Body of pancreas (tissue), 4 donors: ENCODE measurements at regions not wholly inside any gene's neighbourhood (a gene's known extent, or its start where the extent isn't known, plus 50 kb on each side); places are given as distances from the start of the nearest gene placed in this dataset.

ENCODE experiments used
- ATAC-seq: fragments of 150-250 bp; one replicate; pipeline ENCODE4 v1.9.1; 2016
- DNase-seq, 4 donors: peaks; one replicate each; pipeline ENCODE4 v3.0.0-alpha.2; 2019
- H3K27ac ChIP-seq, 4 donors: fragments of 200-600 bp; sonication (generic); 1 replicate in 3 of 4; 2 replicates in 1 of 4; pipeline versions ENCODE4 v1.5.1 to v1.6.1; 2016 to 2019; ENCODE audit warnings: mild to moderate bottlenecking in 1 of 4, mixed read lengths in 1 of 4, moderate library complexity in 1 of 4
- H3K27me3 ChIP-seq, 2 donors: fragments of 200-600 bp; sonication (generic); one replicate each; pipeline ENCODE4 v1.6.0; 2016; ENCODE audit warnings: mild to moderate bottlenecking in 1 of 2
- H3K36me3 ChIP-seq, 2 donors: fragments of 200-600 bp; sonication (generic); replicated peaks in 1 of 2; 2 replicates each; pipeline ENCODE4 v1.5.1; 2016; ENCODE audit warnings: low read depth in 2 of 2; ENCODE audit not compliant: insufficient read depth in 1 of 2
- H3K4me1 ChIP-seq: fragments of 200-600 bp; sonication (generic); one replicate; pipeline ENCODE4 v1.6.0; 2016
- H3K4me3 ChIP-seq, 2 donors: fragments of 200-600 bp; sonication (generic); 1 replicate in 1 of 2; 2 replicates in 1 of 2; pipeline ENCODE4 v1.5.1; 2016 to 2019
- H3K9me3 ChIP-seq, 3 donors: fragments of 200-600 bp; sonication (generic); 1 replicate in 2 of 3; 2 replicates in 1 of 3; pipeline ENCODE4 v1.5.1; 2016
- CTCF ChIP-seq, 7 experiments: fragments of 450-650 bp in 4 of 7; fragments of 200-600 bp in 3 of 7; sonication (generic) in 3 of 7; IDR thresholded peaks; one replicate each; pipeline ENCODE4 v1.5.1; 2016 to 2019; ENCODE audit warnings: antibody characterized with exemption in 7 of 7
- POLR2A ChIP-seq, 3 donors: fragments of 450-650 bp; IDR thresholded peaks; one replicate each; pipeline ENCODE4 v1.6.1; 2016; ENCODE audit warnings: antibody characterized with exemption in 3 of 3, mild to moderate bottlenecking in 2 of 3
- WGBS, 2 donors: methylation state at CpG; one replicate each; pipeline ENCODE4 v1.1.5; 2017; 5-methylcytosine and 5-hydroxymethylcytosine counted together
- intact Hi-C: fragments of 100-400 bp; cut with DNase I; formaldehyde crosslinking; loops from one replicate; pipeline ENCODE4 v1.15.1; 2023

GRCh38 chr18:1240701-1241100 is 336.0 kb downstream of the ADCYAP1 start:
- Histone ChIP-seq H3K27ac (no peak overlapping the region), H3K36me3 (no peaks in the 10 kb centered on the region), H3K9me3 (no peaks in the 10 kb centered on the region), H3K27me3 (no peaks in the 10 kb centered on the region), H3K4me3 (no peak overlapping the region), H3K4me1 (no peaks in the 10 kb centered on the region)
- ATAC-seq (no peak), DNase-seq (no peak)
- WGBS, 2 donors: 73 to 77% methylated on average over 4 of the region's 4 CpGs
- intact Hi-C loops: no loop called here
- TF ChIP-seq POLR2A (IDR thresholded peaks at IDR 0.05) (no peak), CTCF (IDR thresholded peaks at IDR 0.05) (no peak)

- ATAC-seq: no peak
- TF ChIP-seq POLR2A (IDR thresholded peaks at IDR 0.05) (no peak), CTCF (IDR thresholded peaks at IDR 0.05) (no peak)
- no peak overlapping the region for H3K27ac ChIP-seq
- H3K36me3 ChIP-seq: no peaks in the 10 kb centered on the region
- DNase-seq: no peak
- no peaks in the 10 kb centered on the region for H3K4me1 ChIP-seq
- H3K9me3 ChIP-seq: no peaks in the 10 kb centered on the region
- H3K4me3 ChIP-seq: no peak overlapping the region
- 65 to 69% methylated on average over 3 of the region's 3 CpGs for WGBS, 2 donors
- intact Hi-C loops: no loop called here
- H3K27me3 ChIP-seq: no peaks in the 10 kb centered on the region
Measured at GRCh38 chr18:1244397-1245122, 339.9 kb downstream of the ADCYAP1 start.

GRCh38 chr18:1246827-1247226 is 342.2 kb downstream of the ADCYAP1 start:
- Histone ChIP-seq H3K36me3 (no peaks in the 10 kb centered on the region), H3K27ac (no peak overlapping the region), H3K4me3 (no peak overlapping the region), H3K9me3 (no peaks in the 10 kb centered on the region), H3K27me3 (no peaks in the 10 kb centered on the region), H3K4me1 (no peaks in the 10 kb centered on the region)
- ATAC-seq (no peak), DNase-seq (no peak)
- no peak for TF ChIP-seq POLR2A (IDR thresholded peaks at IDR 0.05)
- TF ChIP-seq CTCF (IDR thresholded peaks at IDR 0.05): no peak
- WGBS, 2 donors: 76 to 82% methylated on average over 9 of the region's 9 CpGs
- intact Hi-C loops: no loop called here

- Histone ChIP-seq H3K4me1 (no peaks in the 10 kb centered on the region), H3K4me3 (no peak overlapping the region)
- TF ChIP-seq POLR2A (IDR thresholded peaks at IDR 0.05) (no peak), CTCF (IDR thresholded peaks at IDR 0.05) (no peak)
Measured at GRCh38 chr18:1252534-1252933, 347.9 kb downstream of the ADCYAP1 start.

GRCh38 chr18:1252936-1253335 is 348.3 kb downstream of the ADCYAP1 start:
- H3K27ac ChIP-seq: no peak overlapping the region
- intact Hi-C loops: no loop called here
- no peaks in the 10 kb centered on the region for H3K36me3 ChIP-seq
- TF ChIP-seq POLR2A (IDR thresholded peaks at IDR 0.05): no peak
- no peak for TF ChIP-seq CTCF (IDR thresholded peaks at IDR 0.05)
- ATAC-seq: no peak
- H3K4me1 ChIP-seq: no peaks in the 10 kb centered on the region
- H3K27me3 ChIP-seq: no peaks in the 10 kb centered on the region
- DNase-seq: no peak
- no peak overlapping the region for H3K4me3 ChIP-seq
- 48 to 52% methylated on average over 1 of the region's 1 CpG for WGBS, 2 donors
- H3K9me3 ChIP-seq: no peaks in the 10 kb centered on the region

More at GRCh38 chr18:1252534-1252933, 347.9 kb downstream of the ADCYAP1 start:
- H3K27ac ChIP-seq: no peak overlapping the region
- no peaks in the 10 kb centered on the region for H3K27me3 ChIP-seq
- no peaks in the 10 kb centered on the region for H3K9me3 ChIP-seq
- DNase-seq (no peak), ATAC-seq (no peak)
- no peaks in the 10 kb centered on the region for H3K36me3 ChIP-seq
- intact Hi-C loops: no loop called here
- 96 to 97% methylated on average over 1 of the region's 1 CpG for WGBS, 2 donors
